CD8-positive, alpha-beta memory T cell (primary cell): ENCODE measurements at regions not wholly inside any gene's neighbourhood (a gene's known extent, or its start where the extent isn't known, plus 50 kb on each side); places are given as distances from the start of the nearest gene placed in this dataset.
A peak's percentile ranks its signal among the peaks of the same experiment; 100 is the strongest.

Experiments used
- CTCF ChIA-PET: fragments of 350-600 bp; sonication (Branson Sonifier 250); formaldehyde crosslinking; loops from one replicate; lab custom pipeline; 2021; ENCODE audit warnings: antibody characterized with exemption; lab: Charles Lee
- POLR2A ChIA-PET: fragments of 350-600 bp; sonication (Branson Sonifier 250); formaldehyde crosslinking; loops from one replicate; lab custom pipeline; 2021; ENCODE audit warnings: antibody characterized with exemption; lab: Charles Lee
- DNase-seq, 5 donors: peaks; one replicate each; pipeline versions ENCODE4 v3.0.0 to v3.0.0-alpha.2; 2020 to 2022; ENCODE audit warnings: mixed read lengths in 1 of 5
- H3K27ac ChIP-seq: one replicate; pipeline ENCODE4 v1.7.0; 2013; ENCODE audit warnings: low read depth, mild to moderate bottlenecking, low read length, moderate library complexity
- H3K27me3 ChIP-seq: 2 replicates; pipeline ENCODE4 v1.7.0; 2013; ENCODE audit warnings: low read length, mild to moderate bottlenecking; ENCODE audit not compliant: insufficient read depth, poor library complexity, severe bottlenecking
- H3K36me3 ChIP-seq: 2 replicates; pipeline ENCODE4 v1.7.0; 2013; ENCODE audit warnings: mild to moderate bottlenecking, low read length, moderate library complexity; ENCODE audit not compliant: insufficient read depth
- H3K4me1 ChIP-seq: 2 replicates; pipeline ENCODE4 v1.7.0; 2013; ENCODE audit warnings: mild to moderate bottlenecking, low read length, moderate library complexity; ENCODE audit not compliant: insufficient read depth
- H3K4me3 ChIP-seq: 2 replicates; pipeline ENCODE4 v1.7.0; 2013; ENCODE audit warnings: mild to moderate bottlenecking, low read length
- H3K9me3 ChIP-seq: 2 replicates; pipeline ENCODE4 v1.7.0; 2013; ENCODE audit warnings: mild to moderate bottlenecking, low read length
- H3K27ac Mint-ChIP-seq, 8 donors: one replicate each; pipeline ENCODE4 v1.8.0; 2020 to 2021; ENCODE audit warnings: mixed read lengths in 8 of 8, mild to moderate bottlenecking in 6 of 8, inconsistent platforms in 3 of 8, moderate library complexity in 3 of 8
- H3K27me3 Mint-ChIP-seq, 2 donors: one replicate each; pipeline ENCODE4 v1.8.0; 2020 to 2021; ENCODE audit warnings: mixed read lengths in 2 of 2, mild to moderate bottlenecking in 1 of 2, moderate library complexity in 1 of 2
- H3K36me3 Mint-ChIP-seq, 3 donors: one replicate each; pipeline ENCODE4 v1.8.0; 2020 to 2021; ENCODE audit warnings: mixed read lengths in 3 of 3, inconsistent platforms in 1 of 3, mild to moderate bottlenecking in 1 of 3
- H3K4me1 Mint-ChIP-seq, 3 donors: one replicate each; pipeline ENCODE4 v1.8.0; 2020 to 2021; ENCODE audit warnings: mixed read lengths in 3 of 3, inconsistent platforms in 1 of 3, mild to moderate bottlenecking in 1 of 3
- H3K4me3 Mint-ChIP-seq, 7 donors: one replicate each; pipeline ENCODE4 v1.8.0; 2020 to 2021; ENCODE audit warnings: mixed read lengths in 7 of 7, mild to moderate bottlenecking in 6 of 7, moderate library complexity in 4 of 7, inconsistent platforms in 2 of 7
- H3K9me3 Mint-ChIP-seq, 5 donors: one replicate each; pipeline ENCODE4 v1.8.0; 2020 to 2022; ENCODE audit warnings: mixed read lengths in 5 of 5, mild to moderate bottlenecking in 3 of 5, moderate library complexity in 2 of 5, inconsistent platforms in 1 of 5

GRCh38 chr4:125262502-125262901 is 52.3 kb upstream of the FAT4 start:
- CTCF ChIA-PET = no interaction called here
- H3K27me3 Mint-ChIP-seq = peaks cover 0 to 3% of the 10 kb centered on the region in 2 donors

GRCh38 chr4:125262079-125262478 is 52.7 kb upstream of the FAT4 start:
- Histone ChIP-seq H3K36me3 (no peaks in the 10 kb centered on the region), H3K9me3 (no peaks in the 10 kb centered on the region), H3K27me3 (no peaks in the 10 kb centered on the region), H3K27ac (no peak overlapping the region), H3K4me3 (no peak overlapping the region), H3K4me1 (no peaks in the 10 kb centered on the region)
- DNase-seq = no peak
- Mint-ChIP-seq H3K9me3 (no peaks in the 10 kb centered on the region), H3K4me1 (no peaks in the 10 kb centered on the region), H3K27me3 (peaks cover 0 to 3% of the 10 kb centered on the region in 2 donors), H3K36me3 (no peaks in the 10 kb centered on the region), H3K4me3 (no peak overlapping the region), H3K27ac (no peak overlapping the region)
- POLR2A ChIA-PET = no interaction called here
- CTCF ChIA-PET = no interaction called here

More at GRCh38 chr4:125262502-125262901, 52.3 kb upstream of the FAT4 start:
- Histone ChIP-seq H3K27me3 (no peaks in the 10 kb centered on the region), H3K36me3 (no peaks in the 10 kb centered on the region), H3K4me1 (no peaks in the 10 kb centered on the region), H3K4me3 (no peak overlapping the region), H3K9me3 (no peaks in the 10 kb centered on the region), H3K27ac (no peak overlapping the region)
- no peaks in the 10 kb centered on the region for H3K4me1 Mint-ChIP-seq
- H3K27ac Mint-ChIP-seq = no peak overlapping the region
- no peak for DNase-seq
- H3K9me3 Mint-ChIP-seq = no peaks in the 10 kb centered on the region
- POLR2A ChIA-PET = no interaction called here
- H3K36me3 Mint-ChIP-seq = no peaks in the 10 kb centered on the region
- no peak overlapping the region for H3K4me3 Mint-ChIP-seq

- Histone ChIP-seq H3K4me1 (no peaks in the 10 kb centered on the region), H3K27me3 (no peaks in the 10 kb centered on the region), H3K9me3 (no peaks in the 10 kb centered on the region), H3K4me3 (no peak overlapping the region), H3K27ac (no peak overlapping the region), H3K36me3 (no peaks in the 10 kb centered on the region)
- ChIA-PET POLR2A (no interaction called here), CTCF (no interaction called here)
- H3K27ac Mint-ChIP-seq = no peak overlapping the region
- DNase-seq = no peak
- H3K4me1 Mint-ChIP-seq = no peaks in the 10 kb centered on the region
- H3K36me3 Mint-ChIP-seq = no peaks in the 10 kb centered on the region
- peaks cover 0 to 7% (median 3%) of the 10 kb centered on the region in 5 donors for H3K9me3 Mint-ChIP-seq
- no peaks in the 10 kb centered on the region for H3K27me3 Mint-ChIP-seq
- H3K4me3 Mint-ChIP-seq = no peak overlapping the region
Measured at GRCh38 chr4:125254106-125254505, 60.6 kb upstream of the FAT4 start.

- Mint-ChIP-seq H3K9me3 (peaks cover 0 to 21% (median 0%) of the 10 kb centered on the region in 5 donors), H3K36me3 (no peaks in the 10 kb centered on the region), H3K4me1 (no peaks in the 10 kb centered on the region), H3K27ac (no peak overlapping the region), H3K4me3 (no peak overlapping the region), H3K27me3 (no peaks in the 10 kb centered on the region)
- CTCF ChIA-PET = no interaction called here
- Histone ChIP-seq H3K4me1 (no peaks in the 10 kb centered on the region), H3K27me3 (no peaks in the 10 kb centered on the region), H3K27ac (no peak overlapping the region), H3K4me3 (no peak overlapping the region), H3K9me3 (no peaks in the 10 kb centered on the region), H3K36me3 (no peaks in the 10 kb centered on the region)
- DNase-seq = no peak
- POLR2A ChIA-PET = no interaction called here
Measured at GRCh38 chr4:125244848-125245450, 69.8 kb upstream of the FAT4 start.

GRCh38 chr4:125243789-125244397 is 70.9 kb upstream of the FAT4 start:
- H3K9me3 ChIP-seq = no peaks in the 10 kb centered on the region
- DNase-seq = no peak
- Mint-ChIP-seq H3K27me3 (no peaks in the 10 kb centered on the region), H3K9me3 (peaks cover 0 to 25% (median 0%) of the 10 kb centered on the region in 5 donors), H3K36me3 (no peaks in the 10 kb centered on the region), H3K27ac (no peak overlapping the region), H3K4me3 (no peak overlapping the region), H3K4me1 (no peaks in the 10 kb centered on the region)
- no peaks in the 10 kb centered on the region for H3K36me3 ChIP-seq
- H3K27ac ChIP-seq = no peak overlapping the region
- H3K4me3 ChIP-seq = no peak overlapping the region
- H3K4me1 ChIP-seq = no peaks in the 10 kb centered on the region
- ChIA-PET CTCF (no interaction called here), POLR2A (no interaction called here)
- H3K27me3 ChIP-seq = no peaks in the 10 kb centered on the region

GRCh38 chr4:125235971-125236370 is 78.8 kb upstream of the FAT4 start:
- no peak for DNase-seq
- no peaks in the 10 kb centered on the region for H3K36me3 Mint-ChIP-seq
- H3K9me3 Mint-ChIP-seq = peaks cover 0 to 21% (median 0%) of the 10 kb centered on the region in 5 donors
- Histone ChIP-seq H3K27me3 (no peaks in the 10 kb centered on the region), H3K4me3 (no peak overlapping the region), H3K36me3 (no peaks in the 10 kb centered on the region), H3K27ac (no peak overlapping the region), H3K4me1 (no peaks in the 10 kb centered on the region), H3K9me3 (no peaks in the 10 kb centered on the region)
- CTCF ChIA-PET = no interaction called here
- no peaks in the 10 kb centered on the region for H3K27me3 Mint-ChIP-seq
- no peaks in the 10 kb centered on the region for H3K4me1 Mint-ChIP-seq
- POLR2A ChIA-PET = no interaction called here
- H3K4me3 Mint-ChIP-seq = no peak overlapping the region
- H3K27ac Mint-ChIP-seq = no peak overlapping the region

GRCh38 chr4:125231661-125232060 is 83.1 kb upstream of the FAT4 start:
- ChIA-PET CTCF (no interaction called here), POLR2A (no interaction called here)
- peaks cover 4 to 18% (median 8%) of the 10 kb centered on the region in 5 donors for H3K9me3 Mint-ChIP-seq
- H3K27ac Mint-ChIP-seq = peak overlapping the region in 1 of 8 donors; percentile 7
- H3K4me1 Mint-ChIP-seq = no peaks in the 10 kb centered on the region
- Histone ChIP-seq H3K4me3 (no peak overlapping the region), H3K27ac (no peak overlapping the region), H3K36me3 (no peaks in the 10 kb centered on the region), H3K4me1 (no peaks in the 10 kb centered on the region), H3K9me3 (no peaks in the 10 kb centered on the region), H3K27me3 (no peaks in the 10 kb centered on the region)
- no peaks in the 10 kb centered on the region for H3K27me3 Mint-ChIP-seq
- DNase-seq = no peak
- H3K4me3 Mint-ChIP-seq = no peak overlapping the region
- no peaks in the 10 kb centered on the region for H3K36me3 Mint-ChIP-seq

GRCh38 chr4:125229596-125230058 is 85.1 kb upstream of the FAT4 start:
- no peaks in the 10 kb centered on the region for H3K27me3 ChIP-seq
- Mint-ChIP-seq H3K9me3 (peaks cover 4 to 10% (median 8%) of the 10 kb centered on the region in 5 donors), H3K36me3 (no peaks in the 10 kb centered on the region), H3K27ac (no peak overlapping the region), H3K4me1 (no peaks in the 10 kb centered on the region), H3K27me3 (no peaks in the 10 kb centered on the region), H3K4me3 (no peak overlapping the region)
- CTCF ChIA-PET = no interaction called here
- POLR2A ChIA-PET = no interaction called here
- H3K9me3 ChIP-seq = no peaks in the 10 kb centered on the region
- H3K27ac ChIP-seq = no peak overlapping the region
- H3K4me1 ChIP-seq = no peaks in the 10 kb centered on the region
- no peaks in the 10 kb centered on the region for H3K36me3 ChIP-seq
- DNase-seq = no peak
- H3K4me3 ChIP-seq = no peak overlapping the region
